ENCODE measurements at regions not wholly inside any gene's neighbourhood (a gene's known extent, or its start where the extent isn't known, plus 50 kb on each side); places are given as distances from the start of the nearest gene placed in this dataset.

DNA sequence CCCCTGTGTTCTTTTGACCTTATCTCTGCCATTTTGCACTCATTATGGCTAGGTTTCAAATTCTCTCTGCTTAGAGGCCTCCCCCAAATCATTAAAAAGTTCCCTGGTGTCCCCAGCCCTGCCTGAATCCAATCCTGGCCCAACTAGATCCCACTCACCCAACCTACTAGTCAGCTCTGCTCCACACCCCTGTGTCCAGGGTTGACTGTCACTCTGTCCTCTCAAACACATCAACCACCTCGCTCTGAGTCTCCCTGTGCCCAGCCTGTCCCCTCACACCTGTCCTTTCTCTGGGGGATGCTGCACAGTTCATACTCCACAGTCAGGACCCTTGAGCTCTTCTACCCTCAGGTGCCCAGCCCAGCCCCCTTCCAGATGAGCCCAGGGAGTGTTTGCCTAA lies 154.2 kb upstream of the SV2C start:
- H3K9me3 Mint-ChIP-seq: no peaks in the 10 kb centered on the region

DNA sequence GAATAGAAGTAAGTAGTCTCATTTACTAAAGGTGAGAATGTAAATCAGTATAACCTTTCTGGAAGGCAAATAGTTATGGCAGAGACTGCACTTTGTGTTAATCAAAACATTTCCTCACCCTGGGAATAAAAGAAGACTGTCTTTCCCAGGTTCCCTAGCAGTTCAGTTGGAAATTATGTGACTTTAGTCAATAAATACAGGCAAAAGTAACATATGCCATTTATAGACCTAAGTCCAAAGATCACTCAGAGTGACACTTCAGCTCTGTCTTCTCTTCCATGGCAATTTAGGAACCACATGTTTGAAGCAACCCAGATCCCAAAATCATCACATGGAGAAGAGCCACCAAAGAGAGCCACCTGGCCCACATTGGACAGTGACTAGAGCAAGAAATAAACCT lies 160.7 kb upstream of the SV2C start:
- TF ChIP-seq, protein P1, sequence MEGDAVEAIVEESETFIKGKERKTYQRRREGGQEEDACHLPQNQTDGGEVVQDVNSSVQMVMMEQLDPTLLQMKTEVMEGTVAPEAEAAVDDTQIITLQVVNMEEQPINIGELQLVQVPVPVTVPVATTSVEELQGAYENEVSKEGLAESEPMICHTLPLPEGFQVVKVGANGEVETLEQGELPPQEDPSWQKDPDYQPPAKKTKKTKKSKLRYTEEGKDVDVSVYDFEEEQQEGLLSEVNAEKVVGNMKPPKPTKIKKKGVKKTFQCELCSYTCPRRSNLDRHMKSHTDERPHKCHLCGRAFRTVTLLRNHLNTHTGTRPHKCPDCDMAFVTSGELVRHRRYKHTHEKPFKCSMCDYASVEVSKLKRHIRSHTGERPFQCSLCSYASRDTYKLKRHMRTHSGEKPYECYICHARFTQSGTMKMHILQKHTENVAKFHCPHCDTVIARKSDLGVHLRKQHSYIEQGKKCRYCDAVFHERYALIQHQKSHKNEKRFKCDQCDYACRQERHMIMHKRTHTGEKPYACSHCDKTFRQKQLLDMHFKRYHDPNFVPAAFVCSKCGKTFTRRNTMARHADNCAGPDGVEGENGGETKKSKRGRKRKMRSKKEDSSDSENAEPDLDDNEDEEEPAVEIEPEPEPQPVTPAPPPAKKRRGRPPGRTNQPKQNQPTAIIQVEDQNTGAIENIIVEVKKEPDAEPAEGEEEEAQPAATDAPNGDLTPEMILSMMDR (IDR thresholded peaks at IDR 0.05): no peak
- Mint-ChIP-seq H3K9me3 (no peaks in the 10 kb centered on the region), H3K27me3 (ENCODE audit: low read depth, poor library complexity) (peaks cover 17% of the 10 kb centered on the region), H3K36me3 (ENCODE audit: low read depth) (no peaks in the 10 kb centered on the region), H3K4me1 (no peaks in the 10 kb centered on the region), H3K27ac (no peak overlapping the region), H3K4me3 (no peak overlapping the region)
- no peak for DNase-seq

More for the DNA sequence above, 154.2 kb upstream of the SV2C start:
- H3K4me1 Mint-ChIP-seq: no peaks in the 10 kb centered on the region
- H3K27me3 Mint-ChIP-seq (ENCODE audit: low read depth, poor library complexity): peaks cover 18% of the 10 kb centered on the region
- H3K27ac Mint-ChIP-seq: no peak overlapping the region
- no peak for DNase-seq
- TF ChIP-seq, protein P1 (IDR thresholded peaks at IDR 0.05): no peak
- H3K4me3 Mint-ChIP-seq: no peak overlapping the region
- no peaks in the 10 kb centered on the region for H3K36me3 Mint-ChIP-seq (ENCODE audit: low read depth)

DNA sequence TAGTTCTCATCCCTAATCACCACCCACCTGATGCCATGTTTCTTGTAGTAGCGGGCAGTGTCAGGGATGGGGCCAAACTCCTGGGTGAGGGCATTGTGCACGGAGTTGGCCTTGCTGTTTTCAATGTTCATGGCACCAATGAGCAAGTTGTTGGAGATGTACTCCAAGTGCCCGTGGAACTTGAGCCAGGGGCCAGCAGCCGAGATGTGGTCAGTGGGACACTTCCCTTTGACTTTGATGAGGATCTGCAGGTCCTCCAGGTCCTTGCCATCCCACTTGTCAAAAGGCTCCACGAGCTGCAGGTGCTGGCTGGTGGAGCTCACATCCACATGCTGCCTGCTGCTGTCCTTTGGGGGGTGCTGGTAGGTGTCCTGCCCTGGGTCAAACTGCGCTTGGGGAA lies 162.2 kb upstream of the SV2C start:
- Mint-ChIP-seq H3K4me3 (no peak overlapping the region), H3K9me3 (peaks cover 4% of the 10 kb centered on the region)
- TF ChIP-seq, protein P1 (IDR thresholded peaks at IDR 0.05): no peak

DNA sequence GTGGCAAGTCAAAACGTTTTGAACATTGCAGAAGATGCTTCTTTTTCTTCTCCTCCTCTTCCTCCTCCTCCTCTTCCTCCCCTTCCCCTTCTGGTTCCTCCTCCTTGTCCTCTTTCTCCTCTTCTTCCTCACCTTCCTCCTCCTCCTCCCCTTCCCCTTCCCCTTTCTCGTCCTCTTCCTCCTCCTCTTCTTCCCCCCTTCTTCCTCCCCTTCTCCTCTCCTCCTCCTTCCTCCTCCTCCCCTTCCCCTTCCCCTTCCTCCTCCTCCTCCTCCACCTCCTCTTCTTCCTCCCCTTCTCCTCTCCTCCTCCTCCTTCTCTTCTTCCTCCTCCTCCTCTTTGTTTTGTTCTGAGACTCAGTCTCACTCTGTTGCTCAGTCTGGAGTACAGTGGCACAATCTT lies 167.0 kb upstream of the SV2C start:
- peaks cover 4% of the 10 kb centered on the region for H3K9me3 Mint-ChIP-seq
- no peaks in the 10 kb centered on the region for H3K4me1 Mint-ChIP-seq
- peaks cover 50% of the 10 kb centered on the region for H3K27me3 Mint-ChIP-seq (ENCODE audit: low read depth, poor library complexity)
- TF ChIP-seq, protein P1 (IDR thresholded peaks at IDR 0.05): no peak
- H3K27ac Mint-ChIP-seq: no peak overlapping the region
- no peaks in the 10 kb centered on the region for H3K36me3 Mint-ChIP-seq (ENCODE audit: low read depth)
- no peak for DNase-seq
- no peak overlapping the region for H3K4me3 Mint-ChIP-seq

More for the DNA sequence above, 162.2 kb upstream of the SV2C start:
- Mint-ChIP-seq H3K27ac (no peak overlapping the region), H3K4me1 (no peaks in the 10 kb centered on the region), H3K36me3 (ENCODE audit: low read depth) (no peaks in the 10 kb centered on the region), H3K27me3 (ENCODE audit: low read depth, poor library complexity) (peaks cover 29% of the 10 kb centered on the region)
- no peak for DNase-seq

DNA sequence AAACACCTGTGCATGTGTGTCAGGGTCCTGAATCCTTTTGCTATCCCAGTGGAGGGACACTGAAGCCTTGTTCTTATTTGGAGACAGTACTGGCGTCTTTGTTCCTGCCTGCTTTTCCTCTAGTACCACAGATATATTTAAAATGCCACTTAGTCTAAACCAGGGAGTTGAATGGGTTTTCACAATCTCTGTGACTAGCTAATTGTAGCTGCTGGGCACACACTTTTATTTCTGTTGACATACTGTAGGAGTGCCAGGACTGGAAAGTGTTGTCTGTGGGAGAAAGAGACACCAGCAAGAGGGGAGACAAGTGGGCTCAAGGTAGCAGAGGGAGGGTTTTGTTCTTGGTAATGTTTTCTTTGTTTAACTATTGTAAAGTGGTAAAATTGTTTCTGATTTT lies 174.0 kb upstream of the SV2C start:
- Mint-ChIP-seq H3K4me3 (no peak overlapping the region), H3K27me3 (ENCODE audit: low read depth, poor library complexity) (peaks cover 35% of the 10 kb centered on the region), H3K27ac (no peak overlapping the region), H3K4me1 (no peaks in the 10 kb centered on the region), H3K9me3 (no peaks in the 10 kb centered on the region), H3K36me3 (ENCODE audit: low read depth) (no peaks in the 10 kb centered on the region)
- DNase-seq: no peak
- TF ChIP-seq, protein P1 (IDR thresholded peaks at IDR 0.05): no peak

DNA sequence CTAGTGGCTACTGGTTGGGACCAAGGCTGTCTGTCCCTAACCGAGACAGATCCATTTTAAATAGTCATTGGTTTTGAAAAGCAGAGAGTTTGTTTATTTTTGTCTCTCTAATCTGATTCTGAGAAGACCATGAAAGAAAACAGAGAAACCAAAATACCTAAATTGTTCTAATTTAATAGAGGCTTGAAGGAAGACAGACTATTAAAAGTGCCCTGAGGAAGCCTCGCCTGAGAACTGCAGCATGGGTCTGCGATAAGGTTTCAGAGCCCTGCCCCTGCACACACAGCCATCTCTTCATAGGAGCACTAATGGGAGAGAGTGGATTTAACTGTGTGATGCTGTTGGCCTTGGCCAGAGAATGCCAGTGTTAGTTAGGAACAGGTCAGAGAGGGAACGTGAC lies 175.5 kb upstream of the SV2C start:
- no peaks in the 10 kb centered on the region for H3K36me3 Mint-ChIP-seq (ENCODE audit: low read depth)
- no peaks in the 10 kb centered on the region for H3K4me1 Mint-ChIP-seq
- DNase-seq: no peak
- H3K9me3 Mint-ChIP-seq: no peaks in the 10 kb centered on the region
- H3K27me3 Mint-ChIP-seq (ENCODE audit: low read depth, poor library complexity): peaks cover 32% of the 10 kb centered on the region
- TF ChIP-seq, protein P1 (IDR thresholded peaks at IDR 0.05): no peak
- no peak overlapping the region for H3K4me3 Mint-ChIP-seq
- no peak overlapping the region for H3K27ac Mint-ChIP-seq

Measured in nephron progenitor cell (in vitro differentiated cells).